GM23338 (cell line): ENCODE measurements at regions not wholly inside any gene's neighbourhood (a gene's known extent, or its start where the extent isn't known, plus 50 kb on each side); places are given as distances from the start of the nearest gene placed in this dataset.

ENCODE experiments used
- ATAC-seq: fragments of 200-7000 bp; cut with Tn5 transposase; 3 replicates; pipeline ENCODE4 v1.9.1; 2020
- DNase-seq: peaks from one replicate; pipeline ENCODE4 v3.0.0-alpha.2; 2015; ENCODE audit warnings: low spot score
- H2AFZ ChIP-seq: fragments of 200-600 bp; sonication (generic); 2 replicates; pipeline ENCODE4 v1.8.0; 2016; ENCODE audit warnings: antibody characterized with exemption, mild to moderate bottlenecking, moderate library complexity
- H3F3A ChIP-seq: fragments of 200-600 bp; sonication (generic); replicated peaks from 2 replicates; pipeline ENCODE4 v1.8.0; 2017; ENCODE audit warnings: antibody characterized with exemption, mixed run types, low read depth
- H3K27ac ChIP-seq: fragments of 200-600 bp; sonication (generic); 2 replicates; pipeline ENCODE4 v1.6.1; 2016; ENCODE audit warnings: low read depth
- H3K27me3 ChIP-seq: fragments of 200-600 bp; sonication (generic); 2 replicates; pipeline ENCODE4 v1.8.0; 2016; ENCODE audit warnings: mild to moderate bottlenecking, mixed run types, moderate library complexity; ENCODE audit not compliant: insufficient read depth
- H3K36me3 ChIP-seq: fragments of 200-600 bp; sonication (generic); 2 replicates; pipeline ENCODE4 v1.8.0; 2016; ENCODE audit warnings: mild to moderate bottlenecking; ENCODE audit not compliant: insufficient read depth
- H3K4me1 ChIP-seq: fragments of 200-600 bp; sonication (generic); 2 replicates; pipeline ENCODE4 v1.8.0; 2016; ENCODE audit warnings: mild to moderate bottlenecking, moderate library complexity; ENCODE audit not compliant: insufficient read depth
- H3K4me2 ChIP-seq: fragments of 200-600 bp; sonication (generic); 2 replicates; pipeline ENCODE4 v1.7.1; 2017; ENCODE audit warnings: mixed run types
- H3K4me3 ChIP-seq: fragments of 200-600 bp; sonication (generic); 2 replicates; pipeline ENCODE4 v1.6.1; 2016; ENCODE audit warnings: mixed run types
- H3K79me2 ChIP-seq: fragments of 200-600 bp; sonication (generic); replicated peaks from 2 replicates; pipeline ENCODE4 v1.8.0; 2017; ENCODE audit warnings: mild to moderate bottlenecking; ENCODE audit not compliant: insufficient read depth
- H3K9me2 ChIP-seq: fragments of 200-600 bp; sonication (generic); 2 replicates; pipeline ENCODE4 v1.8.0; 2017; ENCODE audit not compliant: insufficient read depth
- H4K20me1 ChIP-seq: fragments of 200-600 bp; sonication (generic); replicated peaks from 2 replicates; pipeline ENCODE4 v1.8.0; 2017; ENCODE audit warnings: mild to moderate bottlenecking; ENCODE audit not compliant: insufficient read depth
- H3K27ac Mint-ChIP-seq: 2 replicates; pipeline ENCODE4 v1.8.0; 2020; ENCODE audit warnings: inconsistent platforms, mild to moderate bottlenecking, moderate library complexity, mixed read lengths
- H3K27me3 Mint-ChIP-seq: 3 replicates; pipeline ENCODE4 v1.8.0; 2022; ENCODE audit warnings: low read depth, mild to moderate bottlenecking, moderate library complexity, mixed read lengths, inconsistent platforms; ENCODE audit not compliant: insufficient read depth, poor library complexity
- H3K36me3 Mint-ChIP-seq: 3 replicates; pipeline ENCODE4 v1.8.0; 2021; ENCODE audit warnings: low read depth, mild to moderate bottlenecking, inconsistent platforms, moderate library complexity, mixed read lengths
- H3K4me1 Mint-ChIP-seq: 3 replicates; pipeline ENCODE4 v1.8.0; 2020; ENCODE audit warnings: mild to moderate bottlenecking, inconsistent platforms, mixed read lengths
- H3K4me3 Mint-ChIP-seq: 3 replicates; pipeline ENCODE4 v1.8.0; 2021; ENCODE audit warnings: moderate library complexity, mild to moderate bottlenecking, inconsistent platforms, mixed read lengths
- H3K9me3 Mint-ChIP-seq: 3 replicates; pipeline ENCODE4 v1.8.0; 2020; ENCODE audit warnings: moderate library complexity, mild to moderate bottlenecking, inconsistent platforms, mixed read lengths
- CREB1 ChIP-seq: fragments of 250-450 bp; sonication (Bioruptor Pico); IDR thresholded peaks from 2 replicates; pipeline ENCODE4 v1.5.0; 2020; ENCODE audit warnings: low read depth, mild to moderate bottlenecking, moderate library complexity
- EZH2 ChIP-seq: fragments of 200-600 bp; sonication (generic); IDR thresholded peaks from one replicate; pipeline ENCODE4 v1.8.0; 2017; ENCODE audit warnings: antibody characterized with exemption, mild to moderate bottlenecking, low read depth; ENCODE audit not compliant: unreplicated experiment
- EZH2phosphoT487 ChIP-seq: fragments of 200-600 bp; sonication (generic); IDR thresholded peaks from one replicate; pipeline ENCODE4 v1.8.1; 2018; ENCODE audit warnings: antibody characterized with exemption; ENCODE audit not compliant: unreplicated experiment
- JUNB ChIP-seq: IDR thresholded peaks from one replicate; pipeline ENCODE4 v1.6.1; 2016; ENCODE audit warnings: antibody characterized with exemption; ENCODE audit not compliant: unreplicated experiment
- NANOG ChIP-seq: IDR thresholded peaks from 2 replicates; pipeline ENCODE4 v1.6.1; 2016; ENCODE audit warnings: antibody characterized with exemption, borderline replicate concordance
- POLR2AphosphoS5 ChIP-seq: IDR thresholded peaks from 2 replicates; pipeline ENCODE4 v1.6.1; 2016; ENCODE audit warnings: antibody characterized with exemption, low read depth
- REST ChIP-seq: IDR thresholded peaks from one replicate; pipeline ENCODE4 v1.6.1; 2018; ENCODE audit warnings: antibody characterized with exemption; ENCODE audit not compliant: unreplicated experiment
- STAT1 ChIP-seq: IDR thresholded peaks from one replicate; pipeline ENCODE4 v1.6.1; 2016; ENCODE audit warnings: antibody characterized with exemption; ENCODE audit not compliant: unreplicated experiment
- ZNF114 ChIP-seq: fragments of 250-450 bp; sonication (Bioruptor Pico); IDR thresholded peaks from 2 replicates; pipeline ENCODE4 v1.5.0; 2020; ENCODE audit warnings: mild to moderate bottlenecking, moderate library complexity
- ZNF331 ChIP-seq: fragments of 250-450 bp; sonication (Bioruptor Pico); IDR thresholded peaks from 2 replicates; pipeline ENCODE4 v1.5.0; 2020; ENCODE audit warnings: low read depth, mild to moderate bottlenecking, moderate library complexity
- TF ChIP-seq, protein P1 (sequence below): fragments of 250-450 bp; sonication (Bioruptor Pico); IDR thresholded peaks from 2 replicates; pipeline ENCODE4 v1.5.0; 2020; ENCODE audit warnings: mild to moderate bottlenecking, moderate library complexity
- TF ChIP-seq, protein P2 (sequence below), 2 experiments: fragments of 200-600 bp in 1 of 2; sonication (generic) in 1 of 2; conservative IDR thresholded peaks; 2 replicates each; pipeline versions ENCODE4 v1.5.1 to v1.6.1; 2016 to 2017; ENCODE audit warnings: antibody characterized with exemption in 2 of 2, low read depth in 2 of 2, mild to moderate bottlenecking in 2 of 2, moderate library complexity in 1 of 2
- TF ChIP-seq, protein P3 (sequence below): IDR thresholded peaks from 2 replicates; pipeline ENCODE4 v1.6.1; 2016; ENCODE audit warnings: antibody characterized with exemption

DNA sequence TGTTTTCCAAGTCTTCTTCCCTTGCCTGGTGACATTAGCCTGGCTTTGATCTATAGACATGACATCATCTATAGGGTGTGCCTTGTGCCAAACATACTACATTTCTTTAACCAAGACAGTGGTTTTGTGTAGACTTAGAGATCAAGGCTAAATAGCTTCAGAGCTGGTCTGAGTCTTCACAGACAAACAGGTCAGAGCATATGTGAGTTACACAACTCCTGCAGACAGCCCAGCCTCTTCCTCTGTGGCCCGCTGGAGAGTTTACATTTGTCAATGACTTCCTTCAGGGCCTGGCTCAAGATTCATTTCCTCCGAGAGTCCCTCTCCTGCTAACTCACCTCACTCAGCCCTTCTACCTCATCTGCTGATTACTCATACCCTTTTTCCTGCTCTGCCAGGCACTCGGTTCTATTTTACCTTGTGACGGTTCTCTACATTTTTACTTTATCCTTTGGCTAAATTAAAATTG is 73.1 kb upstream of the TANC2 start:
- Mint-ChIP-seq H3K27ac (peak overlapping the region; percentile 22; the same call in 1 of the 2 replicates), H3K4me3 (no peak overlapping the region), H3K36me3 (no peaks in the 10 kb centered on the region), H3K9me3 (peaks cover 3% of the 10 kb centered on the region; the same call in 2 of the 3 replicates), H3K27me3 (peaks cover 3% of the 10 kb centered on the region), H3K4me1 (peaks cover 19% of the 10 kb centered on the region)
- Histone ChIP-seq H3K36me3 (no peaks in the 10 kb centered on the region), H3K9me2 (no peaks in the 10 kb centered on the region), H3K79me2 (no peaks in the 10 kb centered on the region), H3K27me3 (no peaks in the 10 kb centered on the region), H3K4me2 (peak overlapping the region; percentile 30), H3K4me1 (peaks cover 24% of the 10 kb centered on the region), H2AFZ (peak overlapping the region; percentile 66; the same call in 1 of the 2 replicates), H3K4me3 (no peak overlapping the region), H3K27ac (no peak overlapping the region; the same call in 1 of the 2 replicates), H3F3A (no peaks in the 10 kb centered on the region), H4K20me1 (no peaks in the 10 kb centered on the region)
- no peak for TF ChIP-seq REST
- TF ChIP-seq CREB1 (CRISPR knock-in tag) = no peak
- no peak for TF ChIP-seq POLR2AphosphoS5
- TF ChIP-seq NANOG = no peak
- no peak for TF ChIP-seq ZNF331
- TF ChIP-seq, protein P1, sequence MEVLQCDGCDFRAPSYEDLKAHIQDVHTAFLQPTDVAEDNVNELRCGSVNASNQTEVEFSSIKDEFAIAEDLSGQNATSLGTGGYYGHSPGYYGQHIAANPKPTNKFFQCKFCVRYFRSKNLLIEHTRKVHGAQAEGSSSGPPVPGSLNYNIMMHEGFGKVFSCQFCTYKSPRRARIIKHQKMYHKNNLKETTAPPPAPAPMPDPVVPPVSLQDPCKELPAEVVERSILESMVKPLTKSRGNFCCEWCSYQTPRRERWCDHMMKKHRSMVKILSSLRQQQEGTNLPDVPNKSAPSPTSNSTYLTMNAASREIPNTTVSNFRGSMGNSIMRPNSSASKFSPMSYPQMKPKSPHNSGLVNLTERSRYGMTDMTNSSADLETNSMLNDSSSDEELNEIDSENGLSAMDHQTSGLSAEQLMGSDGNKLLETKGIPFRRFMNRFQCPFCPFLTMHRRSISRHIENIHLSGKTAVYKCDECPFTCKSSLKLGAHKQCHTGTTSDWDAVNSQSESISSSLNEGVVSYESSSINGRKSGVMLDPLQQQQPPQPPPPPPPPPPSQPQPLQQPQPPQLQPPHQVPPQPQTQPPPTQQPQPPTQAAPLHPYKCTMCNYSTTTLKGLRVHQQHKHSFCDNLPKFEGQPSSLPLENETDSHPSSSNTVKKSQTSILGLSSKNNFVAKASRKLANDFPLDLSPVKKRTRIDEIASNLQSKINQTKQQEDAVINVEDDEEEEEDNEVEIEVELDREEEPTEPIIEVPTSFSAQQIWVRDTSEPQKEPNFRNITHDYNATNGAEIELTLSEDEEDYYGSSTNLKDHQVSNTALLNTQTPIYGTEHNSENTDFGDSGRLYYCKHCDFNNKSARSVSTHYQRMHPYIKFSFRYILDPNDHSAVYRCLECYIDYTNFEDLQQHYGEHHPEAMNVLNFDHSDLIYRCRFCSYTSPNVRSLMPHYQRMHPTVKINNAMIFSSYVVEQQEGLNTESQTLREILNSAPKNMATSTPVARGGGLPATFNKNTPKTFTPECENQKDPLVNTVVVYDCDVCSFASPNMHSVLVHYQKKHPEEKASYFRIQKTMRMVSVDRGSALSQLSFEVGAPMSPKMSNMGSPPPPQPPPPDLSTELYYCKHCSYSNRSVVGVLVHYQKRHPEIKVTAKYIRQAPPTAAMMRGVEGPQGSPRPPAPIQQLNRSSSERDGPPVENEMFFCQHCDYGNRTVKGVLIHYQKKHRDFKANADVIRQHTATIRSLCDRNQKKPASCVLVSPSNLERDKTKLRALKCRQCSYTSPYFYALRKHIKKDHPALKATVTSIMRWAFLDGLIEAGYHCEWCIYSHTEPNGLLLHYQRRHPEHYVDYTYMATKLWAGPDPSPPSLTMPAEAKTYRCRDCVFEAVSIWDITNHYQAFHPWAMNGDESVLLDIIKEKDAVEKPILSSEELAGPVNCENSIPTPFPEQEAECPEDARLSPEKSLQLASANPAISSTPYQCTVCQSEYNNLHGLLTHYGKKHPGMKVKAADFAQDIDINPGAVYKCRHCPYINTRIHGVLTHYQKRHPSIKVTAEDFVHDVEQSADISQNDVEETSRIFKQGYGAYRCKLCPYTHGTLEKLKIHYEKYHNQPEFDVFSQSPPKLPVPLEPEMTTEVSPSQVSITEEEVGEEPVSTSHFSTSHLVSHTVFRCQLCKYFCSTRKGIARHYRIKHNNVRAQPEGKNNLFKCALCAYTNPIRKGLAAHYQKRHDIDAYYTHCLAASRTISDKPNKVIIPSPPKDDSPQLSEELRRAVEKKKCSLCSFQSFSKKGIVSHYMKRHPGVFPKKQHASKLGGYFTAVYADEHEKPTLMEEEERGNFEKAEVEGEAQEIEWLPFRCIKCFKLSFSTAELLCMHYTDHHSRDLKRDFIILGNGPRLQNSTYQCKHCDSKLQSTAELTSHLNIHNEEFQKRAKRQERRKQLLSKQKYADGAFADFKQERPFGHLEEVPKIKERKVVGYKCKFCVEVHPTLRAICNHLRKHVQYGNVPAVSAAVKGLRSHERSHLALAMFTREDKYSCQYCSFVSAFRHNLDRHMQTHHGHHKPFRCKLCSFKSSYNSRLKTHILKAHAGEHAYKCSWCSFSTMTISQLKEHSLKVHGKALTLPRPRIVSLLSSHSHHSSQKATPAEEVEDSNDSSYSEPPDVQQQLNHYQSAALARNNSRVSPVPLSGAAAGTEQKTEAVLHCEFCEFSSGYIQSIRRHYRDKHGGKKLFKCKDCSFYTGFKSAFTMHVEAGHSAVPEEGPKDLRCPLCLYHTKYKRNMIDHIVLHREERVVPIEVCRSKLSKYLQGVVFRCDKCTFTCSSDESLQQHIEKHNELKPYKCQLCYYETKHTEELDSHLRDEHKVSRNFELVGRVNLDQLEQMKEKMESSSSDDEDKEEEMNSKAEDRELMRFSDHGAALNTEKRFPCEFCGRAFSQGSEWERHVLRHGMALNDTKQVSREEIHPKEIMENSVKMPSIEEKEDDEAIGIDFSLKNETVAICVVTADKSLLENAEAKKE (CRISPR knock-in tag) = no peak
- no peak for TF ChIP-seq EZH2phosphoT487
- TF ChIP-seq ZNF114 = no peak
- TF ChIP-seq STAT1 = no peak
- TF ChIP-seq, protein P2, sequence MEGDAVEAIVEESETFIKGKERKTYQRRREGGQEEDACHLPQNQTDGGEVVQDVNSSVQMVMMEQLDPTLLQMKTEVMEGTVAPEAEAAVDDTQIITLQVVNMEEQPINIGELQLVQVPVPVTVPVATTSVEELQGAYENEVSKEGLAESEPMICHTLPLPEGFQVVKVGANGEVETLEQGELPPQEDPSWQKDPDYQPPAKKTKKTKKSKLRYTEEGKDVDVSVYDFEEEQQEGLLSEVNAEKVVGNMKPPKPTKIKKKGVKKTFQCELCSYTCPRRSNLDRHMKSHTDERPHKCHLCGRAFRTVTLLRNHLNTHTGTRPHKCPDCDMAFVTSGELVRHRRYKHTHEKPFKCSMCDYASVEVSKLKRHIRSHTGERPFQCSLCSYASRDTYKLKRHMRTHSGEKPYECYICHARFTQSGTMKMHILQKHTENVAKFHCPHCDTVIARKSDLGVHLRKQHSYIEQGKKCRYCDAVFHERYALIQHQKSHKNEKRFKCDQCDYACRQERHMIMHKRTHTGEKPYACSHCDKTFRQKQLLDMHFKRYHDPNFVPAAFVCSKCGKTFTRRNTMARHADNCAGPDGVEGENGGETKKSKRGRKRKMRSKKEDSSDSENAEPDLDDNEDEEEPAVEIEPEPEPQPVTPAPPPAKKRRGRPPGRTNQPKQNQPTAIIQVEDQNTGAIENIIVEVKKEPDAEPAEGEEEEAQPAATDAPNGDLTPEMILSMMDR (conservative IDR thresholded peaks at IDR 0.05; ENCODE audit: low read depth in 2 of 2) = no peak
- TF ChIP-seq, protein P3, sequence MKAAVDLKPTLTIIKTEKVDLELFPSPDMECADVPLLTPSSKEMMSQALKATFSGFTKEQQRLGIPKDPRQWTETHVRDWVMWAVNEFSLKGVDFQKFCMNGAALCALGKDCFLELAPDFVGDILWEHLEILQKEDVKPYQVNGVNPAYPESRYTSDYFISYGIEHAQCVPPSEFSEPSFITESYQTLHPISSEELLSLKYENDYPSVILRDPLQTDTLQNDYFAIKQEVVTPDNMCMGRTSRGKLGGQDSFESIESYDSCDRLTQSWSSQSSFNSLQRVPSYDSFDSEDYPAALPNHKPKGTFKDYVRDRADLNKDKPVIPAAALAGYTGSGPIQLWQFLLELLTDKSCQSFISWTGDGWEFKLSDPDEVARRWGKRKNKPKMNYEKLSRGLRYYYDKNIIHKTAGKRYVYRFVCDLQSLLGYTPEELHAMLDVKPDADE = no peak
- TF ChIP-seq JUNB = no peak
- no peak for TF ChIP-seq EZH2
- ATAC-seq (peak; percentile 70), DNase-seq (peak; percentile 40)
